ENCODE measurements at regions not wholly inside any gene's neighbourhood (a gene's known extent, or its start where the extent isn't known, plus 50 kb on each side); places are given as distances from the start of the nearest gene placed in this dataset.
"Not testable (repeated sequence)": the region's sequence is repeated elsewhere in the genome, so short reads cannot be mapped to it uniquely, and the experiment has no call there.

- DNase-seq, result no peak
Observed at GRCh38 chr2:138221358-138221757, 257.1 kb downstream of the HNMT start.

GRCh38 chr2:138223319-138223718, 259.0 kb downstream of the HNMT start:
- no peak for DNase-seq

- no peak for DNase-seq
Observed at GRCh38 chr2:138227195-138227594, 262.9 kb downstream of the HNMT start.

- DNase-seq, result no peak
Observed at GRCh38 chr2:138228101-138228500, 263.8 kb downstream of the HNMT start.

- DNase-seq, result no peak
Observed at GRCh38 chr2:138234265-138234664, 267.3 kb upstream of the SPOPL start.

GRCh38 chr2:138235041-138235440, 266.5 kb upstream of the SPOPL start:
- no peak for DNase-seq

GRCh38 chr2:138236142-138236541, 265.4 kb upstream of the SPOPL start:
- no peak for DNase-seq

GRCh38 chr2:138237667-138238384, 263.7 kb upstream of the SPOPL start:
- no peak for DNase-seq

- no peak for DNase-seq
Observed at GRCh38 chr2:138238908-138239307, 262.7 kb upstream of the SPOPL start.

- peak; percentile 50 for DNase-seq
Observed at GRCh38 chr2:138239902-138240491, 261.6 kb upstream of the SPOPL start.

- no peak for DNase-seq
Observed at GRCh38 chr2:138243372-138243771, 258.2 kb upstream of the SPOPL start.

GRCh38 chr2:138244501-138244925, 257.1 kb upstream of the SPOPL start:
- no peak for DNase-seq

- DNase-seq, result no peak
Observed at GRCh38 chr2:138245310-138245709, 256.3 kb upstream of the SPOPL start.

GRCh38 chr2:138247302-138247701, 254.3 kb upstream of the SPOPL start:
- no peak for DNase-seq

- DNase-seq, result no peak
Observed at GRCh38 chr2:138249207-138249606, 252.4 kb upstream of the SPOPL start.

- DNase-seq, result not testable (repeated sequence)
Observed at GRCh38 chr2:138250843-138251320, 250.7 kb upstream of the SPOPL start.

- no peak for DNase-seq
Observed at GRCh38 chr2:138252587-138252986, 249.0 kb upstream of the SPOPL start.

GRCh38 chr2:138255670-138256069, 245.9 kb upstream of the SPOPL start:
- no peak for DNase-seq

- peak; percentile 4 for DNase-seq
Observed at GRCh38 chr2:138267161-138267901, 234.2 kb upstream of the SPOPL start.

GRCh38 chr2:138267902-138268254, 233.7 kb upstream of the SPOPL start:
- DNase-seq, result no peak

GRCh38 chr2:138269765-138270164, 231.8 kb upstream of the SPOPL start:
- no peak for DNase-seq

- DNase-seq, result no peak
Observed at GRCh38 chr2:138271467-138271866, 230.1 kb upstream of the SPOPL start.

GRCh38 chr2:138272524-138273195, 228.9 kb upstream of the SPOPL start:
- peak; percentile 75 for DNase-seq

All from eye (tissue), 1 donor.